GM21576 (cell line): ENCODE measurements at regions not wholly inside any gene's neighbourhood (a gene's known extent, or its start where the extent isn't known, plus 50 kb on each side); places are given as distances from the start of the nearest gene placed in this dataset.
"Not testable (repeated sequence)": the region's sequence is repeated elsewhere in the genome, so short reads cannot be mapped to it uniquely, and the experiment has no call there.

Experiments
- ATAC-seq: cut with Tn5 transposase; IDR thresholded peaks from one replicate; pipeline ENCODE4 v1.9.1; 2021; ENCODE audit warnings: mild to moderate bottlenecking, moderate library complexity; ENCODE audit not compliant: unreplicated experiment

- ATAC-seq, result no peak
These were observed 96.7 kb upstream of the BET1 start for GRCh38 chr7:94100723-94101345.

GRCh38 chr7:94104301-94104700 is 100.1 kb upstream of the BET1 start:
- ATAC-seq, result no peak

- no peak for ATAC-seq
These were observed 105.4 kb upstream of the BET1 start for GRCh38 chr7:94109556-94109955.

- no peak for ATAC-seq
These were observed 106.9 kb upstream of the BET1 start for GRCh38 chr7:94111009-94111408.

GRCh38 chr7:94115316-94115715 is 111.2 kb upstream of the BET1 start:
- no peak for ATAC-seq

- no peak for ATAC-seq
These were observed 119.0 kb upstream of the BET1 start for GRCh38 chr7:94123136-94123535.

- ATAC-seq, result no peak
These were observed 122.9 kb upstream of the BET1 start for GRCh38 chr7:94127026-94127425.

- ATAC-seq, result no peak
These were observed 123.9 kb upstream of the BET1 start for GRCh38 chr7:94128072-94128471.

GRCh38 chr7:94129443-94130140 is 125.4 kb upstream of the BET1 start:
- ATAC-seq, result no peak

- ATAC-seq, result no peak
These were observed 126.6 kb upstream of the BET1 start for GRCh38 chr7:94130716-94131115.

GRCh38 chr7:94133460-94133859 is 129.3 kb upstream of the BET1 start:
- no peak for ATAC-seq

- no peak for ATAC-seq
These were observed 131.0 kb upstream of the BET1 start for GRCh38 chr7:94135180-94135579.

- no peak for ATAC-seq
These were observed 138.1 kb upstream of the BET1 start for GRCh38 chr7:94142281-94142680.

- ATAC-seq, result no peak
These were observed 141.4 kb upstream of the BET1 start for GRCh38 chr7:94145602-94146001.

GRCh38 chr7:94146408-94146807 is 142.3 kb upstream of the BET1 start:
- ATAC-seq, result no peak

GRCh38 chr7:94149789-94150545 is 145.8 kb upstream of the BET1 start:
- ATAC-seq, result no peak

- no peak for ATAC-seq
These were observed 150.0 kb upstream of the BET1 start for GRCh38 chr7:94154182-94154581.

GRCh38 chr7:94154858-94155257 is 150.7 kb upstream of the BET1 start:
- ATAC-seq, result no peak

- ATAC-seq, result not testable (repeated sequence)
These were observed 153.6 kb upstream of the BET1 start for GRCh38 chr7:94157659-94158306.

GRCh38 chr7:94160719-94161435 is 156.7 kb upstream of the BET1 start:
- peak; percentile 100 for ATAC-seq

GRCh38 chr7:94161476-94161875 is 157.3 kb upstream of the BET1 start:
- no peak for ATAC-seq
